ENCODE measurements at regions not wholly inside any gene's neighbourhood (a gene's known extent, or its start where the extent isn't known, plus 50 kb on each side); places are given as distances from the start of the nearest gene placed in this dataset.

GRCh38 chr9:79779901-79780300, 208.1 kb downstream of the TLE4 start:
- Mint-ChIP-seq H3K9me3 (ENCODE audit: low read depth) (no peaks in the 10 kb centered on the region), H3K27me3 (ENCODE audit: low read depth) (no peaks in the 10 kb centered on the region), H3K4me3 (ENCODE audit: unreplicated experiment) (no peak overlapping the region), H3K4me1 (ENCODE audit: low read depth) (peaks cover 10% of the 10 kb centered on the region), H3K36me3 (ENCODE audit: low read depth) (no peaks in the 10 kb centered on the region), H3K27ac (ENCODE audit: unreplicated experiment) (no peak overlapping the region)
- TF ChIP-seq CTCF (IDR thresholded peaks at IDR 0.05), result no peak
- no peak for DNase-seq (ENCODE audit: low spot score)

DNA sequence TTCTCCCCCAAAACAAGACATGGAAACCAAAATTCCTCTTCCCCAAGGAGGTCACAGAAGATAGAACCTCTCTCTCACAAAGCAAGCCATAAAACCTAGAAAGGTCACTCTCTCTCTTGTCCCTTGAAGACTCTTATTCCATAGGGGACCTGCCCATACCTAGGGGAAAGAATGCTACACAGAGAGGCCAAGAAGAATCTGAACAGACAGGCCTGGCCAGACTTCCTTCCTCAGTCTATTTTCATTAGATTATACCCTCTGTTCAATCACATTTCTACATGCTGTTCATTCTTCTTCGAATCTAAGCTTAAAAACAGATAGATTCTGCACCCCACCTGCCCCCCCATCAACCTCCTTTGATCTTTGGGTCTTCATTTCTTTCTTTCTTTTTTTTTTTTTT, 206.8 kb downstream of the TLE4 start:
- H3K27me3 Mint-ChIP-seq (ENCODE audit: low read depth), result no peaks in the 10 kb centered on the region
- H3K4me1 Mint-ChIP-seq (ENCODE audit: low read depth), result peaks cover 10% of the 10 kb centered on the region
- no peak for TF ChIP-seq CTCF (IDR thresholded peaks at IDR 0.05)
- no peak overlapping the region for H3K4me3 Mint-ChIP-seq (ENCODE audit: unreplicated experiment)
- DNase-seq (ENCODE audit: low spot score), result no peak
- H3K27ac Mint-ChIP-seq (ENCODE audit: unreplicated experiment), result no peak overlapping the region
- no peaks in the 10 kb centered on the region for H3K9me3 Mint-ChIP-seq (ENCODE audit: low read depth)
- no peaks in the 10 kb centered on the region for H3K36me3 Mint-ChIP-seq (ENCODE audit: low read depth)

DNA sequence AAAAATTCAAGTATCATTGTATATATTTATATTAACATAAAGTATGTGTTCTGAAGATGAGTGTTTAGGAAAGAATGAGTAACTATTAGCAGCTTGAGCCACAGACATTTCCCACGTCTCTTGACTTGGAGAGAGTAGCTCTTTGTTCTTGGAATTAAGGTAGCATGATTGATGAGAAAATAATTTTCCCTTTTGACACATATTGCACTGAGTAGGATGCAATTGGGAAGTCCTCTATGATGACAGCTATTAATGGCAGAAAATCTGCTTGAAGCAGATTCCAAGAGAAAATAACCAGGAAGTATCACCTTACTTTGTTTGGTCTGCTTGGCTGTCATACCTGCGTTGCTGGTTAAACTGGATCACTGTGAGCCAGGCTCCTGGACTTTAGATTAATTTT, 204.8 kb downstream of the TLE4 start:
- Mint-ChIP-seq H3K4me3 (ENCODE audit: unreplicated experiment) (no peak overlapping the region), H3K4me1 (ENCODE audit: low read depth) (peaks cover 10% of the 10 kb centered on the region), H3K36me3 (ENCODE audit: low read depth) (no peaks in the 10 kb centered on the region), H3K27me3 (ENCODE audit: low read depth) (peaks cover 1% of the 10 kb centered on the region), H3K9me3 (ENCODE audit: low read depth) (no peaks in the 10 kb centered on the region), H3K27ac (ENCODE audit: unreplicated experiment) (no peak overlapping the region)
- DNase-seq (ENCODE audit: low spot score), result no peak
- no peak for TF ChIP-seq CTCF (IDR thresholded peaks at IDR 0.05)

Measured in chondrocyte (in vitro differentiated cells).